Endodermal cell (in vitro differentiated cells): ENCODE measurements at regions not wholly inside any gene's neighbourhood (a gene's known extent, or its start where the extent isn't known, plus 50 kb on each side); places are given as distances from the start of the nearest gene placed in this dataset.

ENCODE experiments used
- DNase-seq: peaks from one replicate; pipeline ENCODE4 v3.0.0-alpha.2; 2017
- H3K27ac ChIP-seq: 2 replicates; pipeline ENCODE4 v1.5.1; 2013; ENCODE audit warnings: mild to moderate bottlenecking, low read depth, low read length, moderate library complexity
- H3K27me3 ChIP-seq: 2 replicates; pipeline ENCODE4 v1.6.1; 2013; ENCODE audit warnings: mild to moderate bottlenecking, low read length, moderate library complexity; ENCODE audit not compliant: insufficient read depth, control insufficient read depth, poor library complexity, severe bottlenecking
- H3K36me3 ChIP-seq: 2 replicates; pipeline ENCODE4 v1.7.0; 2013; ENCODE audit warnings: mild to moderate bottlenecking, low read length, moderate library complexity; ENCODE audit not compliant: control insufficient read depth, insufficient read depth
- H3K4me1 ChIP-seq: one replicate; pipeline ENCODE4 v1.7.0; 2013; ENCODE audit warnings: low read length; ENCODE audit not compliant: control insufficient read depth, insufficient read depth
- H3K4me3 ChIP-seq: 2 replicates; pipeline ENCODE4 v1.5.1; 2013; ENCODE audit warnings: mild to moderate bottlenecking, low read length, moderate library complexity
- H3K9ac ChIP-seq: 2 replicates; pipeline ENCODE4 v1.6.1; 2013; ENCODE audit warnings: mild to moderate bottlenecking, low read length, moderate library complexity; ENCODE audit not compliant: poor library complexity, severe bottlenecking; ENCODE audit errors: extremely low read depth
- H3K9me3 ChIP-seq: 2 replicates; pipeline ENCODE4 v1.6.1; 2013; ENCODE audit warnings: mild to moderate bottlenecking, low read length, moderate library complexity; ENCODE audit not compliant: control insufficient read depth
- H3K27ac Mint-ChIP-seq: 2 replicates; pipeline ENCODE4 v1.8.0; 2020; ENCODE audit warnings: mixed read lengths
- H3K27me3 Mint-ChIP-seq: 2 replicates; pipeline ENCODE4 v1.8.0; 2021; ENCODE audit warnings: mild to moderate bottlenecking, mixed read lengths; ENCODE audit not compliant: insufficient read depth
- H3K36me3 Mint-ChIP-seq: 2 replicates; pipeline ENCODE4 v1.8.0; 2020; ENCODE audit warnings: low read depth, mixed read lengths
- H3K4me1 Mint-ChIP-seq: 2 replicates; pipeline ENCODE4 v1.8.0; 2020; ENCODE audit warnings: mixed read lengths
- H3K4me3 Mint-ChIP-seq: 2 replicates; pipeline ENCODE4 v1.8.0; 2020; ENCODE audit warnings: mild to moderate bottlenecking, moderate library complexity, mixed read lengths
- H3K9me3 Mint-ChIP-seq: 2 replicates; pipeline ENCODE4 v1.8.0; 2020; ENCODE audit warnings: mild to moderate bottlenecking, mixed read lengths
- whole genome bisulfite sequencing, 2 experiments: methylation state at CpG; one replicate each; pipeline versions ENCODE4 v1.1.5 to v1.1.7; 2013; ENCODE audit warnings: missing lambda C conversion rate in 2 of 2, mixed read lengths in 1 of 2; ENCODE audit not compliant: insufficient coverage in 1 of 2, insufficient read length in 1 of 2; 5-methylcytosine and 5-hydroxymethylcytosine counted together
- TF ChIP-seq, protein P1 (sequence below): fragments of 200-600 bp; sonication (generic); conservative IDR thresholded peaks from 2 replicates; pipeline ENCODE4 v1.5.0; 2021; ENCODE audit warnings: antibody characterized with exemption, mild to moderate bottlenecking

DNA sequence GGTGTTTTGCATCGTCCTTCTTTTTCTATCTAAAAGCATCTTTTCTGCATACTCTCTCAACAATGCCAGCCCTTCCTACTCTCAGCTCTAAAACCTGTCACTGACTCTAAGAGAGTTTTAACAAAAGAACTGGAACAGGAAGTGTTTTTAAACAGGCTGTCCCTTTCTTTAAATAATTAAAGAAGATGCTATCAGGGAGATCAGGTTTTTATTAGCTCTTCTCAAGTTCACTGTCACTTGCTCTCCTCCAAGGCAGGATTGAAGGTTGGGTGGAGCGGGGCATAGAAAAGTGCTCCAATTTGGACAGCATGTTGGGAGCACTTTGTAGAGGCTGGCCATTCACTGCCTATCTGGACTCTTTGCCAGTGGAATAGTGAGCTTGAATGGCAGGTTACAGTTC is 56.4 kb upstream of the BARX2 start:
- no peak overlapping the region for H3K27ac Mint-ChIP-seq
- H3K36me3 ChIP-seq: no peaks in the 10 kb centered on the region
- H3K27ac ChIP-seq: no peak overlapping the region
- no peak overlapping the region for H3K4me3 Mint-ChIP-seq
- H3K27me3 ChIP-seq: no peaks in the 10 kb centered on the region
- H3K9me3 Mint-ChIP-seq: no peaks in the 10 kb centered on the region
- no peak overlapping the region for H3K4me3 ChIP-seq
- H3K27me3 Mint-ChIP-seq: no peaks in the 10 kb centered on the region
- peaks cover 57% of the 10 kb centered on the region for H3K4me1 Mint-ChIP-seq
- no peaks in the 10 kb centered on the region for H3K9me3 ChIP-seq
- TF ChIP-seq, protein P1, sequence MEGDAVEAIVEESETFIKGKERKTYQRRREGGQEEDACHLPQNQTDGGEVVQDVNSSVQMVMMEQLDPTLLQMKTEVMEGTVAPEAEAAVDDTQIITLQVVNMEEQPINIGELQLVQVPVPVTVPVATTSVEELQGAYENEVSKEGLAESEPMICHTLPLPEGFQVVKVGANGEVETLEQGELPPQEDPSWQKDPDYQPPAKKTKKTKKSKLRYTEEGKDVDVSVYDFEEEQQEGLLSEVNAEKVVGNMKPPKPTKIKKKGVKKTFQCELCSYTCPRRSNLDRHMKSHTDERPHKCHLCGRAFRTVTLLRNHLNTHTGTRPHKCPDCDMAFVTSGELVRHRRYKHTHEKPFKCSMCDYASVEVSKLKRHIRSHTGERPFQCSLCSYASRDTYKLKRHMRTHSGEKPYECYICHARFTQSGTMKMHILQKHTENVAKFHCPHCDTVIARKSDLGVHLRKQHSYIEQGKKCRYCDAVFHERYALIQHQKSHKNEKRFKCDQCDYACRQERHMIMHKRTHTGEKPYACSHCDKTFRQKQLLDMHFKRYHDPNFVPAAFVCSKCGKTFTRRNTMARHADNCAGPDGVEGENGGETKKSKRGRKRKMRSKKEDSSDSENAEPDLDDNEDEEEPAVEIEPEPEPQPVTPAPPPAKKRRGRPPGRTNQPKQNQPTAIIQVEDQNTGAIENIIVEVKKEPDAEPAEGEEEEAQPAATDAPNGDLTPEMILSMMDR: no peak
- no peaks in the 10 kb centered on the region for H3K36me3 Mint-ChIP-seq
- 88 to 100% methylated on average over 1 to 2 of the region's 2 CpGs for WGBS, 2 experiments
- DNase-seq: no peak
- no peak overlapping the region for H3K9ac ChIP-seq
- peaks cover 20% of the 10 kb centered on the region for H3K4me1 ChIP-seq

GRCh38 chr11:129317571-129317970 is 58.1 kb upstream of the BARX2 start:
- peaks cover 60% of the 10 kb centered on the region for H3K4me1 Mint-ChIP-seq
- TF ChIP-seq, protein P1: no peak
- Histone ChIP-seq H3K9ac (no peak overlapping the region), H3K27ac (no peak overlapping the region), H3K4me1 (peaks cover 26% of the 10 kb centered on the region), H3K27me3 (no peaks in the 10 kb centered on the region), H3K36me3 (no peaks in the 10 kb centered on the region), H3K4me3 (no peak overlapping the region), H3K9me3 (no peaks in the 10 kb centered on the region)
- H3K27me3 Mint-ChIP-seq: no peaks in the 10 kb centered on the region
- DNase-seq: no peak
- no peaks in the 10 kb centered on the region for H3K9me3 Mint-ChIP-seq
- 92% methylated on average over 2 to 4 of the region's 4 CpGs for WGBS, 2 experiments
- H3K36me3 Mint-ChIP-seq: no peaks in the 10 kb centered on the region
- no peak overlapping the region for H3K4me3 Mint-ChIP-seq
- no peak overlapping the region for H3K27ac Mint-ChIP-seq

DNA sequence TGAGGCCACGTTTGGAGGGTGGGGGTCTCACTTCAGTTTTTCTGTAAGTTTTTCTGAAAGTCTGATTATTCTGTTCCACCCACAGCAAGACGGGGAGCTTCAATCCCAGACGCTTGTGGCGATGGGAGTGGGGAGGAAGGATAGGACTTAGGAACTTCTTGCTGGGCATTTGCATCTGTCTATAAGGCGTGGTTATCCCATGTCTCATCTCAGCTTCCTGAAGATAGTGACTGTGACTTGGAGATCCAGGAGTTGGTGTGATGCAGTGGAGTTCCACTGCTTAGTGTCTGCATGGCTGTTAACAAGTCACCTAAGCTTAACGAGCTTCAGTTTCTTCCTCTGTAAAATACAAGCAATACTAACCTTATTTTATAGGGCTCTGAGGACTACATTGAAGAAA is 58.9 kb upstream of the BARX2 start:
- Mint-ChIP-seq H3K4me1 (peaks cover 67% of the 10 kb centered on the region), H3K4me3 (no peak overlapping the region), H3K27me3 (no peaks in the 10 kb centered on the region), H3K9me3 (no peaks in the 10 kb centered on the region), H3K27ac (no peak overlapping the region), H3K36me3 (no peaks in the 10 kb centered on the region)
- no peak overlapping the region for H3K4me3 ChIP-seq
- H3K4me1 ChIP-seq: peaks cover 26% of the 10 kb centered on the region
- no peak for DNase-seq
- H3K9me3 ChIP-seq: no peaks in the 10 kb centered on the region
- no peaks in the 10 kb centered on the region for H3K27me3 ChIP-seq
- no peaks in the 10 kb centered on the region for H3K36me3 ChIP-seq
- no peak overlapping the region for H3K9ac ChIP-seq
- WGBS, 2 experiments: 94 to 100% methylated on average over 4 to 6 of the region's 6 CpGs
- H3K27ac ChIP-seq: no peak overlapping the region
- TF ChIP-seq, protein P1: no peak
